ENCODE measurements at regions not wholly inside any gene's neighbourhood (a gene's known extent, or its start where the extent isn't known, plus 50 kb on each side); places are given as distances from the start of the nearest gene placed in this dataset.

GRCh38 chr9:82406456-82407085 is 418.0 kb downstream of the SPATA31D1 start:
- H3K27ac ChIP-seq (ENCODE audit: extremely low read depth, low read depth, low read length) = no peak overlapping the region
- H3K4me3 ChIP-seq = no peak overlapping the region
- no peaks in the 10 kb centered on the region for H3K79me2 ChIP-seq (ENCODE audit: control insufficient read depth, insufficient read depth, low read length)
- H2AFZ ChIP-seq (ENCODE audit: low read depth, low read length) = no peak overlapping the region
- ATAC-seq (no peak), FAIRE-seq (no peak), DNase-seq (ENCODE audit: extremely low read depth in 1 of 4, low spot score in 3 of 4) (no peak)
- no peaks in the 10 kb centered on the region for H3K9me3 ChIP-seq (replicated peaks; ENCODE audit: control insufficient read depth, insufficient read depth, low read depth, low read length)
- H3K4me2 ChIP-seq (ENCODE audit: insufficient read depth, low read length) = no peak overlapping the region
- BruUV-seq (replicated peaks) = no TSS peak
- H4K20me1 ChIP-seq (replicated peaks; ENCODE audit: control insufficient read depth, insufficient read depth, low read length) = no peaks in the 10 kb centered on the region
- no peaks in the 10 kb centered on the region for H3K9me1 ChIP-seq (ENCODE audit: control insufficient read depth, insufficient read depth, low read length)
- no peaks in the 10 kb centered on the region for H3K36me3 ChIP-seq (ENCODE audit: control insufficient read depth, insufficient read depth, low read length)
- CTCF ChIA-PET (ENCODE audit: low intra/inter-chr PET ratio) = no interaction called here
- no peaks in the 10 kb centered on the region for H3K27me3 ChIP-seq (ENCODE audit: control insufficient read depth in 2 of 2, insufficient read depth in 2 of 2, low read length in 2 of 2)
- POLR2A ChIA-PET = no interaction called here
- 0% methylated on average over 2 of the region's 3 CpGs for WGBS (ENCODE audit: insufficient coverage, low coverage, missing lambda C conversion rate)
- H3K9ac ChIP-seq (ENCODE audit: insufficient read depth in 1 of 2, low read depth in 2 of 2, low read length in 2 of 2) = no peak overlapping the region
- no peaks in the 10 kb centered on the region for H3K4me1 ChIP-seq (replicated peaks in 1 of 2; ENCODE audit: control insufficient read depth in 2 of 2, insufficient read depth in 2 of 2, low read length in 2 of 2)
- intact Hi-C loops (cut with micrococcal nuclease) = no loop called here
- in situ Hi-C loops (cut with MboI) = no loop called here
- TF ChIP-seq ZNF639 (CRISPR knock-in tag; conservative IDR thresholded peaks at IDR 0.05 in 1 of 2, IDR thresholded peaks at IDR 0.05 in 1 of 2) (no peak), NCOR1 (IDR thresholded peaks at IDR 0.05) (no peak), TAF9B (IDR thresholded peaks at IDR 0.05; ENCODE audit: partially characterized antibody) (no peak), CHD4 (IDR thresholded peaks at IDR 0.05; ENCODE audit: insufficient read depth, insufficient replicate concordance, low read depth, low read length, poor library complexity, severe bottlenecking) (no peak), ARID2 (IDR thresholded peaks at IDR 0.05) (no peak), ZEB2 (IDR thresholded peaks at IDR 0.05) (no peak)

Data from K562 (cell line).